BJ (cell line): ENCODE measurements at regions not wholly inside any gene's neighbourhood (a gene's known extent, or its start where the extent isn't known, plus 50 kb on each side); places are given as distances from the start of the nearest gene placed in this dataset.

ENCODE experiments used
- CTCF ChIA-PET: fragments of 350-600 bp; formaldehyde crosslinking; extraction: SDS; loops from one replicate; lab custom pipeline; 2021; ENCODE audit warnings: antibody characterized with exemption, inconsistent platforms; lab: Yijun Ruan, JAX
- POLR2A ChIA-PET: fragments of 300-600 bp; sonication (Branson Sonifier 250); formaldehyde crosslinking; extraction: SDS; loops from one replicate; lab custom pipeline; 2021; ENCODE audit warnings: antibody characterized with exemption; lab: Charles Lee
- DNase-seq: peaks from one replicate; pipeline ENCODE4 v3.0.0-alpha.2; 2011; ENCODE audit warnings: low read depth
- H3K27me3 ChIP-seq: 2 replicates; pipeline ENCODE4 v1.6.0; 2011; ENCODE audit warnings: low read length; ENCODE audit not compliant: control insufficient read depth, insufficient read depth
- H3K36me3 ChIP-seq: 2 replicates; pipeline ENCODE4 v1.5.1; 2011; ENCODE audit warnings: low read length; ENCODE audit not compliant: control insufficient read depth, insufficient read depth
- H3K4me3 ChIP-seq: 2 replicates; pipeline ENCODE4 v1.5.1; 2011; ENCODE audit warnings: low read depth, mild to moderate bottlenecking, control low read depth, low read length
- TF ChIP-seq, protein P1 (sequence below): IDR thresholded peaks from 2 replicates; pipeline ENCODE4 v1.5.1; 2011; ENCODE audit warnings: low read depth, mild to moderate bottlenecking, control low read depth, inconsistent platforms, low read length, moderate library complexity; ENCODE audit not compliant: insufficient read depth

DNA sequence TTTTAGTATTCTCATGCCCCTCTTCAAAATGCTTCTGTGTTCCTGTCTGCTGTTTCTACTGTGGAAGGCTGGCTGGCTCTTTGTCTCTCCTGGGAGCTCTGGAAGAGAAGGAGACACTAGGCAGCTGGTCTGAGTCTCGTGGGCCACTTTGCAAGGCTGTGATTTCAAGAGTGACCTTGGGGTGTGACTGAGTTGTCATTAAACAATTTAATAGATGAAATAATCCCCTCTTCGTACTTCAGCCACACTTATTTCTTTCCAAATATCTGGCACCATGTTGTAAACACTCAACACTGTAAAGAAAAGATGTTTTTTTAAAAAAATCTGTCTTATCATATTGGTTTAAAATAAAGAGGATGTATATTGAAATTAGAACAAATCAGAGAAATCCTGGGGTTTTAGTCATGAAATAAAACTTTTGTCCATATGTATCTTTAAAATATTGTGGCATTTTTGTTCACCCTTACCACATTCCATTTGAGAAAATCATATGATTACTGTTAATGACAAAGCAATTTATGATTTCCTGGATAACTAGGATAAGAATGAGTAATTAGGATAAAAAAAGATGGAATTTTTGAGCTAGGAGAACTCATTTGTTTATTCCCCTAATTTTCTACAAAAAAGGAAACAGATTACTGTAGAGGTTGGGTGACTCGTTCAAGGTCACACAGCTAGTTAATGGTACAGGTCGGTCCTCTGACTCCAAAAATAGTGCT is 200.8 kb downstream of the MAT2B start:
- Histone ChIP-seq H3K4me3 (no peak overlapping the region), H3K36me3 (no peaks in the 10 kb centered on the region), H3K27me3 (no peaks in the 10 kb centered on the region)
- ChIA-PET CTCF (interaction anchor here (0.8 to 1.4 kb wide), 3 partner anchors 10 to 15 kb away, joined by 3 to 5 read pairs (median 3); no protein-coding TSS in a partner anchor), POLR2A (no interaction called here)
- TF ChIP-seq, protein P1, sequence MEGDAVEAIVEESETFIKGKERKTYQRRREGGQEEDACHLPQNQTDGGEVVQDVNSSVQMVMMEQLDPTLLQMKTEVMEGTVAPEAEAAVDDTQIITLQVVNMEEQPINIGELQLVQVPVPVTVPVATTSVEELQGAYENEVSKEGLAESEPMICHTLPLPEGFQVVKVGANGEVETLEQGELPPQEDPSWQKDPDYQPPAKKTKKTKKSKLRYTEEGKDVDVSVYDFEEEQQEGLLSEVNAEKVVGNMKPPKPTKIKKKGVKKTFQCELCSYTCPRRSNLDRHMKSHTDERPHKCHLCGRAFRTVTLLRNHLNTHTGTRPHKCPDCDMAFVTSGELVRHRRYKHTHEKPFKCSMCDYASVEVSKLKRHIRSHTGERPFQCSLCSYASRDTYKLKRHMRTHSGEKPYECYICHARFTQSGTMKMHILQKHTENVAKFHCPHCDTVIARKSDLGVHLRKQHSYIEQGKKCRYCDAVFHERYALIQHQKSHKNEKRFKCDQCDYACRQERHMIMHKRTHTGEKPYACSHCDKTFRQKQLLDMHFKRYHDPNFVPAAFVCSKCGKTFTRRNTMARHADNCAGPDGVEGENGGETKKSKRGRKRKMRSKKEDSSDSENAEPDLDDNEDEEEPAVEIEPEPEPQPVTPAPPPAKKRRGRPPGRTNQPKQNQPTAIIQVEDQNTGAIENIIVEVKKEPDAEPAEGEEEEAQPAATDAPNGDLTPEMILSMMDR, result no peak
- peak; percentile 32 for DNase-seq

DNA sequence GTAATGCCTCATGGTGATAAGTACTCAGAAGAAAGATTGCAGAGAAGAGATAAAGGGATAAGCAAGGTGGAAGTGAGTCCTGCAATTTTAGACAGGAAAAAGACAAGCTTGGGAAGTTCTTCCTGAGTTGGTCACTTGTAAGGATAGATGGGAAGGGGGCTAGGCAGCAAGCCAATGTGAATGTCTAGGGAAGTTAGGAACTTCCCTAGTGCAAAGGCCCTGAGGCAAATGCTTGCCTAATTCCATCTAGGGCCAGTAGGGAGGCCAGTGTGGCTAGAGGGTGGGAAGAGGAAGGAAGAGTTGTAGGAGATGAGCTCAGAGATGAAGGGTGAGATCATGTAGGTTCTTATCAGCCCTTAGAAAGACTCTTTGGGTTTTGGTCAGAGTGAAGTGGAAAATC is 206.6 kb downstream of the MAT2B start:
- TF ChIP-seq, protein P1, result no peak
- DNase-seq, result no peak
- CTCF ChIA-PET, result no interaction called here
- Histone ChIP-seq H3K36me3 (no peaks in the 10 kb centered on the region), H3K4me3 (no peak overlapping the region), H3K27me3 (no peaks in the 10 kb centered on the region)
- POLR2A ChIA-PET, result no interaction called here

DNA sequence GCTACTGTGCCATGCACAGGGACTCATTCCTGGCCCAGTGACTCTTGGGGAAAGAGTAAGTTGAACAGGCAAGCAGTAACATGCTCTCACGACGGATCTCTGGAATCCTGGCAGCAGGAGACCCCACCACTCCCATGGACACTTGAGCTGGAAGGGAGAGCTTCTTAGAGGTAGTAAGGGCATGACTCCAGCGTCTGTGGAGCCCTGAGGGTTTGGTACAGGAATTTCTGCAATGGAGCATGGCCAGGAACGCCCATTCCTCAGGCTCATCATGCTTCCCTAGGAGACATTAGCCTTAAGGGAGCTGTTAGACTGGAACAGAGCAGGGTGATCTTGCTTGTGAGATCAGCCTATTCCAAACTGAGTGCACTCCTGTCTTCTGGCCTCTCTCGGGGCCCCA is 212.9 kb downstream of the MAT2B start:
- CTCF ChIA-PET, result no interaction called here
- POLR2A ChIA-PET, result no interaction called here
- H3K27me3 ChIP-seq, result 0 out of 2 replicates have a peak, but pooled peaks cover 2% of the 10 kb centered on the region

DNA sequence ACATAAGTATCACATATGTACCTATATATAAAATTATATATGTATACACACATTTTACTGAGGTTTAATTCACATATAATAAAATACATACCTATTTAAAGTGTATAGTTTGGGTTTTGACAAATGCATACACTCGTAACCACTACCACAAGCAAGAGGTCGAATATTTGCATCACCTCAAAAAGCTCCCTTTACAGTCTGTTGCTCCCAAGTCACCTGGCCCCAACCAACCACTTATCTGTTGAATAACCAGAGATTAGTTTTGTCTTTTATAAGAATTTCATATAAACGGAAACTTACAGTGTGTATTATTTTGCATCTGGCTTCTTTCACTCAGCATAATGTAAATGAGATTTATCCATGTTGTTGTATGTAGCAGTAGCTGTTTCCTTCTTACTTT is 218.9 kb downstream of the MAT2B start:
- Histone ChIP-seq H3K36me3 (no peaks in the 10 kb centered on the region), H3K27me3 (no peaks in the 10 kb centered on the region), H3K4me3 (no peak overlapping the region)
- ChIA-PET CTCF (no interaction called here), POLR2A (no interaction called here)
- TF ChIP-seq, protein P1, result no peak
- DNase-seq, result no peak

More for the DNA sequence above, 212.9 kb downstream of the MAT2B start:
- no peaks in the 10 kb centered on the region for H3K36me3 ChIP-seq
- TF ChIP-seq, protein P1, result no peak
- DNase-seq, result no peak
- no peak overlapping the region for H3K4me3 ChIP-seq

DNA sequence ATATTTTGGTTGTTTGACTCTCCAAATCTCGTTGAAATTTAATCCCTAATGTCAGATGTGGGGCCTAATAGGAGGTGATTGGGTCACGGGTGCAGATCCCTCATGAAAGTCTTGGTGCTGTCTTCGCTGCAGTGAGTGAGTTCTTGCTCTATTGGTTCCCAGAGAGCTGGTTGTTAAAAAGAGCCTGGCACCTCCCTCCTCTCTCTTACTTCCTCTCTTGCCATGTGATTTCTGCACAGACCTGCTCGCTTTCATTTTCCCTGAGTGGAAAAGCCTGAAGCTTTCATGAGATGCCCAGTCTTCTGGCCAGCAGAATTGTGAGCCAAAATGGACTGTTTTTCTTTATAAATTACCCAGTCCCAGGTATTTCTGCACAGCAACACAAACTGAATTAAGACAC is 221.6 kb downstream of the MAT2B start:
- CTCF ChIA-PET, result no interaction called here
- Histone ChIP-seq H3K36me3 (no peaks in the 10 kb centered on the region), H3K27me3 (no peaks in the 10 kb centered on the region), H3K4me3 (no peak overlapping the region)
- DNase-seq, result no peak
- TF ChIP-seq, protein P1, result no peak
- POLR2A ChIA-PET, result no interaction called here
